GM23338 (cell line): ENCODE measurements at regions not wholly inside any gene's neighbourhood (a gene's known extent, or its start where the extent isn't known, plus 50 kb on each side); places are given as distances from the start of the nearest gene placed in this dataset.

Experiments
- CREB1 ChIP-seq: fragments of 250-450 bp; sonication (Bioruptor Pico); IDR thresholded peaks from 2 replicates; pipeline ENCODE4 v1.5.0; 2020; ENCODE audit warnings: low read depth, mild to moderate bottlenecking, moderate library complexity
- ETS1 ChIP-seq: IDR thresholded peaks from 2 replicates; pipeline ENCODE4 v1.6.1; 2016; ENCODE audit warnings: antibody characterized with exemption
- EZH2 ChIP-seq: fragments of 200-600 bp; sonication (generic); IDR thresholded peaks from one replicate; pipeline ENCODE4 v1.8.0; 2017; ENCODE audit warnings: antibody characterized with exemption, mild to moderate bottlenecking, low read depth; ENCODE audit not compliant: unreplicated experiment
- EZH2phosphoT487 ChIP-seq: fragments of 200-600 bp; sonication (generic); IDR thresholded peaks from one replicate; pipeline ENCODE4 v1.8.1; 2018; ENCODE audit warnings: antibody characterized with exemption; ENCODE audit not compliant: unreplicated experiment
- JUNB ChIP-seq: IDR thresholded peaks from one replicate; pipeline ENCODE4 v1.6.1; 2016; ENCODE audit warnings: antibody characterized with exemption; ENCODE audit not compliant: unreplicated experiment
- NANOG ChIP-seq: IDR thresholded peaks from 2 replicates; pipeline ENCODE4 v1.6.1; 2016; ENCODE audit warnings: antibody characterized with exemption, borderline replicate concordance
- POLR2AphosphoS5 ChIP-seq: IDR thresholded peaks from 2 replicates; pipeline ENCODE4 v1.6.1; 2016; ENCODE audit warnings: antibody characterized with exemption, low read depth
- REST ChIP-seq: IDR thresholded peaks from one replicate; pipeline ENCODE4 v1.6.1; 2018; ENCODE audit warnings: antibody characterized with exemption; ENCODE audit not compliant: unreplicated experiment
- STAT1 ChIP-seq: IDR thresholded peaks from one replicate; pipeline ENCODE4 v1.6.1; 2016; ENCODE audit warnings: antibody characterized with exemption; ENCODE audit not compliant: unreplicated experiment
- ZNF114 ChIP-seq: fragments of 250-450 bp; sonication (Bioruptor Pico); IDR thresholded peaks from 2 replicates; pipeline ENCODE4 v1.5.0; 2020; ENCODE audit warnings: mild to moderate bottlenecking, moderate library complexity
- ZNF331 ChIP-seq: fragments of 250-450 bp; sonication (Bioruptor Pico); IDR thresholded peaks from 2 replicates; pipeline ENCODE4 v1.5.0; 2020; ENCODE audit warnings: low read depth, mild to moderate bottlenecking, moderate library complexity
- TF ChIP-seq, protein P1 (sequence below), 2 experiments: fragments of 200-600 bp in 1 of 2; sonication (generic) in 1 of 2; conservative IDR thresholded peaks; 2 replicates each; pipeline versions ENCODE4 v1.5.1 to v1.6.1; 2016 to 2017; ENCODE audit warnings: antibody characterized with exemption in 2 of 2, low read depth in 2 of 2, mild to moderate bottlenecking in 2 of 2, moderate library complexity in 1 of 2
- TF ChIP-seq, protein P2 (sequence below): fragments of 250-450 bp; sonication (Bioruptor Pico); IDR thresholded peaks from 2 replicates; pipeline ENCODE4 v1.5.0; 2020; ENCODE audit warnings: mild to moderate bottlenecking, moderate library complexity

GRCh38 chr3:87507753-87508152, 231.4 kb upstream of the POU1F1 start:
- TF ChIP-seq, protein P1, sequence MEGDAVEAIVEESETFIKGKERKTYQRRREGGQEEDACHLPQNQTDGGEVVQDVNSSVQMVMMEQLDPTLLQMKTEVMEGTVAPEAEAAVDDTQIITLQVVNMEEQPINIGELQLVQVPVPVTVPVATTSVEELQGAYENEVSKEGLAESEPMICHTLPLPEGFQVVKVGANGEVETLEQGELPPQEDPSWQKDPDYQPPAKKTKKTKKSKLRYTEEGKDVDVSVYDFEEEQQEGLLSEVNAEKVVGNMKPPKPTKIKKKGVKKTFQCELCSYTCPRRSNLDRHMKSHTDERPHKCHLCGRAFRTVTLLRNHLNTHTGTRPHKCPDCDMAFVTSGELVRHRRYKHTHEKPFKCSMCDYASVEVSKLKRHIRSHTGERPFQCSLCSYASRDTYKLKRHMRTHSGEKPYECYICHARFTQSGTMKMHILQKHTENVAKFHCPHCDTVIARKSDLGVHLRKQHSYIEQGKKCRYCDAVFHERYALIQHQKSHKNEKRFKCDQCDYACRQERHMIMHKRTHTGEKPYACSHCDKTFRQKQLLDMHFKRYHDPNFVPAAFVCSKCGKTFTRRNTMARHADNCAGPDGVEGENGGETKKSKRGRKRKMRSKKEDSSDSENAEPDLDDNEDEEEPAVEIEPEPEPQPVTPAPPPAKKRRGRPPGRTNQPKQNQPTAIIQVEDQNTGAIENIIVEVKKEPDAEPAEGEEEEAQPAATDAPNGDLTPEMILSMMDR (conservative IDR thresholded peaks at IDR 0.05; ENCODE audit: low read depth in 2 of 2), result no peak
- TF ChIP-seq EZH2 (no peak), ETS1 (no peak), POLR2AphosphoS5 (no peak), REST (no peak), CREB1 (no peak), EZH2phosphoT487 (no peak), JUNB (no peak), STAT1 (no peak), ZNF114 (CRISPR knock-in tag) (no peak), NANOG (no peak), ZNF331 (CRISPR knock-in tag) (no peak)
- TF ChIP-seq, protein P2, sequence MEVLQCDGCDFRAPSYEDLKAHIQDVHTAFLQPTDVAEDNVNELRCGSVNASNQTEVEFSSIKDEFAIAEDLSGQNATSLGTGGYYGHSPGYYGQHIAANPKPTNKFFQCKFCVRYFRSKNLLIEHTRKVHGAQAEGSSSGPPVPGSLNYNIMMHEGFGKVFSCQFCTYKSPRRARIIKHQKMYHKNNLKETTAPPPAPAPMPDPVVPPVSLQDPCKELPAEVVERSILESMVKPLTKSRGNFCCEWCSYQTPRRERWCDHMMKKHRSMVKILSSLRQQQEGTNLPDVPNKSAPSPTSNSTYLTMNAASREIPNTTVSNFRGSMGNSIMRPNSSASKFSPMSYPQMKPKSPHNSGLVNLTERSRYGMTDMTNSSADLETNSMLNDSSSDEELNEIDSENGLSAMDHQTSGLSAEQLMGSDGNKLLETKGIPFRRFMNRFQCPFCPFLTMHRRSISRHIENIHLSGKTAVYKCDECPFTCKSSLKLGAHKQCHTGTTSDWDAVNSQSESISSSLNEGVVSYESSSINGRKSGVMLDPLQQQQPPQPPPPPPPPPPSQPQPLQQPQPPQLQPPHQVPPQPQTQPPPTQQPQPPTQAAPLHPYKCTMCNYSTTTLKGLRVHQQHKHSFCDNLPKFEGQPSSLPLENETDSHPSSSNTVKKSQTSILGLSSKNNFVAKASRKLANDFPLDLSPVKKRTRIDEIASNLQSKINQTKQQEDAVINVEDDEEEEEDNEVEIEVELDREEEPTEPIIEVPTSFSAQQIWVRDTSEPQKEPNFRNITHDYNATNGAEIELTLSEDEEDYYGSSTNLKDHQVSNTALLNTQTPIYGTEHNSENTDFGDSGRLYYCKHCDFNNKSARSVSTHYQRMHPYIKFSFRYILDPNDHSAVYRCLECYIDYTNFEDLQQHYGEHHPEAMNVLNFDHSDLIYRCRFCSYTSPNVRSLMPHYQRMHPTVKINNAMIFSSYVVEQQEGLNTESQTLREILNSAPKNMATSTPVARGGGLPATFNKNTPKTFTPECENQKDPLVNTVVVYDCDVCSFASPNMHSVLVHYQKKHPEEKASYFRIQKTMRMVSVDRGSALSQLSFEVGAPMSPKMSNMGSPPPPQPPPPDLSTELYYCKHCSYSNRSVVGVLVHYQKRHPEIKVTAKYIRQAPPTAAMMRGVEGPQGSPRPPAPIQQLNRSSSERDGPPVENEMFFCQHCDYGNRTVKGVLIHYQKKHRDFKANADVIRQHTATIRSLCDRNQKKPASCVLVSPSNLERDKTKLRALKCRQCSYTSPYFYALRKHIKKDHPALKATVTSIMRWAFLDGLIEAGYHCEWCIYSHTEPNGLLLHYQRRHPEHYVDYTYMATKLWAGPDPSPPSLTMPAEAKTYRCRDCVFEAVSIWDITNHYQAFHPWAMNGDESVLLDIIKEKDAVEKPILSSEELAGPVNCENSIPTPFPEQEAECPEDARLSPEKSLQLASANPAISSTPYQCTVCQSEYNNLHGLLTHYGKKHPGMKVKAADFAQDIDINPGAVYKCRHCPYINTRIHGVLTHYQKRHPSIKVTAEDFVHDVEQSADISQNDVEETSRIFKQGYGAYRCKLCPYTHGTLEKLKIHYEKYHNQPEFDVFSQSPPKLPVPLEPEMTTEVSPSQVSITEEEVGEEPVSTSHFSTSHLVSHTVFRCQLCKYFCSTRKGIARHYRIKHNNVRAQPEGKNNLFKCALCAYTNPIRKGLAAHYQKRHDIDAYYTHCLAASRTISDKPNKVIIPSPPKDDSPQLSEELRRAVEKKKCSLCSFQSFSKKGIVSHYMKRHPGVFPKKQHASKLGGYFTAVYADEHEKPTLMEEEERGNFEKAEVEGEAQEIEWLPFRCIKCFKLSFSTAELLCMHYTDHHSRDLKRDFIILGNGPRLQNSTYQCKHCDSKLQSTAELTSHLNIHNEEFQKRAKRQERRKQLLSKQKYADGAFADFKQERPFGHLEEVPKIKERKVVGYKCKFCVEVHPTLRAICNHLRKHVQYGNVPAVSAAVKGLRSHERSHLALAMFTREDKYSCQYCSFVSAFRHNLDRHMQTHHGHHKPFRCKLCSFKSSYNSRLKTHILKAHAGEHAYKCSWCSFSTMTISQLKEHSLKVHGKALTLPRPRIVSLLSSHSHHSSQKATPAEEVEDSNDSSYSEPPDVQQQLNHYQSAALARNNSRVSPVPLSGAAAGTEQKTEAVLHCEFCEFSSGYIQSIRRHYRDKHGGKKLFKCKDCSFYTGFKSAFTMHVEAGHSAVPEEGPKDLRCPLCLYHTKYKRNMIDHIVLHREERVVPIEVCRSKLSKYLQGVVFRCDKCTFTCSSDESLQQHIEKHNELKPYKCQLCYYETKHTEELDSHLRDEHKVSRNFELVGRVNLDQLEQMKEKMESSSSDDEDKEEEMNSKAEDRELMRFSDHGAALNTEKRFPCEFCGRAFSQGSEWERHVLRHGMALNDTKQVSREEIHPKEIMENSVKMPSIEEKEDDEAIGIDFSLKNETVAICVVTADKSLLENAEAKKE (CRISPR knock-in tag), result no peak
